ENCODE measurements at regions not wholly inside any gene's neighbourhood (a gene's known extent, or its start where the extent isn't known, plus 50 kb on each side); places are given as distances from the start of the nearest gene placed in this dataset.

DNA sequence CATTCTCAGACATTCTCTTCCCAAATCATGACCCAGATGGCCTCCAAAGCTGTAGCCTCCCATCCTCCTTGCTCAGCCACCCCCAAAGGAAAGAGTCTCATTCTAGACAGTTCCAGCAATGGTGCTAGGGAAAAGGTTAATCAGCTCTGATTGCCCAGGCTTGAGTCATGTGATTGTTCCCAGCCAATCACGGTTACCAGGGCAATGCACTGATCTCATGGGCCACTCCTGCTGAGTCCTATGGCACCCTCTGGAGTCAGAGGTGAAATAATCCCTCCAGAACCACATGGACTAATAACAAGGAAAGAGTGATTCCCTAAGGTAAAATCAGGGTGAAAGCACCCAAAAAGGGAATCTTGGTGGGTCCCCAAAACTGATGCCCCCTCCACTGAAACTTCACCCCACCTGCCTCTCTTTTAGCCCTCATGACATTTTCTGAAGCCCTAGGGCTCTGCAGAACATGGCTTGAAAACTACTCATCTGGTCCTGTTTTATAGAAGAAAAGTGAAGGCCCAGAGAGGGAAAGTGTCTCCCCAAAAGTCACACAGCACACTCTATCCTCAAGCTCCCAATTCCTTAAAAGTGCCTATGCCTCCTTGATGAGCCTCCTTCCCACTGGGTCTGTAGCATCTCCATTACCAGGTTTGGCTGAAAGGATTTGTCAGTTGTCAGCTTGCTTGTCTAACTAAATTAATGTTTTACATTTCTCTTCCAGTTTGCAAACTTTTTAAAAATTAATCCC lies 203.7 kb downstream of the MN1 start:
- TF ChIP-seq PPARA (CRISPR knock-in tag; IDR thresholded peaks at IDR 0.05; ENCODE audit: borderline replicate concordance) (no peak), ISL1 (CRISPR knock-in tag; IDR thresholded peaks at IDR 0.05) (no peak), ARNTL (CRISPR knock-in tag; IDR thresholded peaks at IDR 0.05; ENCODE audit: borderline replicate concordance, low read depth) (no peak), TOX (CRISPR knock-in tag; IDR thresholded peaks at IDR 0.05; ENCODE audit: borderline replicate concordance) (no peak), RARB (CRISPR knock-in tag; IDR thresholded peaks at IDR 0.05) (no peak), ZFP3 (CRISPR knock-in tag; IDR thresholded peaks at IDR 0.05) (no peak)
- TF ChIP-seq, protein P1, sequence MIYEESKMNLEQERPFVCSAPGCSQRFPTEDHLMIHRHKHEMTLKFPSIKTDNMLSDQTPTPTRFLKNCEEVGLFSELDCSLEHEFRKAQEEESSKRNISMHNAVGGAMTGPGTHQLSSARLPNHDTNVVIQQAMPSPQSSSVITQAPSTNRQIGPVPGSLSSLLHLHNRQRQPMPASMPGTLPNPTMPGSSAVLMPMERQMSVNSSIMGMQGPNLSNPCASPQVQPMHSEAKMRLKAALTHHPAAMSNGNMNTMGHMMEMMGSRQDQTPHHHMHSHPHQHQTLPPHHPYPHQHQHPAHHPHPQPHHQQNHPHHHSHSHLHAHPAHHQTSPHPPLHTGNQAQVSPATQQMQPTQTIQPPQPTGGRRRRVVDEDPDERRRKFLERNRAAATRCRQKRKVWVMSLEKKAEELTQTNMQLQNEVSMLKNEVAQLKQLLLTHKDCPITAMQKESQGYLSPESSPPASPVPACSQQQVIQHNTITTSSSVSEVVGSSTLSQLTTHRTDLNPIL (CRISPR knock-in tag; IDR thresholded peaks at IDR 0.05; ENCODE audit: low read depth) = no peak
- TF ChIP-seq, protein P2, sequence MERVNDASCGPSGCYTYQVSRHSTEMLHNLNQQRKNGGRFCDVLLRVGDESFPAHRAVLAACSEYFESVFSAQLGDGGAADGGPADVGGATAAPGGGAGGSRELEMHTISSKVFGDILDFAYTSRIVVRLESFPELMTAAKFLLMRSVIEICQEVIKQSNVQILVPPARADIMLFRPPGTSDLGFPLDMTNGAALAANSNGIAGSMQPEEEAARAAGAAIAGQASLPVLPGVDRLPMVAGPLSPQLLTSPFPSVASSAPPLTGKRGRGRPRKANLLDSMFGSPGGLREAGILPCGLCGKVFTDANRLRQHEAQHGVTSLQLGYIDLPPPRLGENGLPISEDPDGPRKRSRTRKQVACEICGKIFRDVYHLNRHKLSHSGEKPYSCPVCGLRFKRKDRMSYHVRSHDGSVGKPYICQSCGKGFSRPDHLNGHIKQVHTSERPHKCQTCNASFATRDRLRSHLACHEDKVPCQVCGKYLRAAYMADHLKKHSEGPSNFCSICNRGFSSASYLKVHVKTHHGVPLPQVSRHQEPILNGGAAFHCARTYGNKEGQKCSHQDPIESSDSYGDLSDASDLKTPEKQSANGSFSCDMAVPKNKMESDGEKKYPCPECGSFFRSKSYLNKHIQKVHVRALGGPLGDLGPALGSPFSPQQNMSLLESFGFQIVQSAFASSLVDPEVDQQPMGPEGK (CRISPR knock-in tag; IDR thresholded peaks at IDR 0.05; ENCODE audit: borderline replicate concordance) = no peak
- TF ChIP-seq, protein P3, sequence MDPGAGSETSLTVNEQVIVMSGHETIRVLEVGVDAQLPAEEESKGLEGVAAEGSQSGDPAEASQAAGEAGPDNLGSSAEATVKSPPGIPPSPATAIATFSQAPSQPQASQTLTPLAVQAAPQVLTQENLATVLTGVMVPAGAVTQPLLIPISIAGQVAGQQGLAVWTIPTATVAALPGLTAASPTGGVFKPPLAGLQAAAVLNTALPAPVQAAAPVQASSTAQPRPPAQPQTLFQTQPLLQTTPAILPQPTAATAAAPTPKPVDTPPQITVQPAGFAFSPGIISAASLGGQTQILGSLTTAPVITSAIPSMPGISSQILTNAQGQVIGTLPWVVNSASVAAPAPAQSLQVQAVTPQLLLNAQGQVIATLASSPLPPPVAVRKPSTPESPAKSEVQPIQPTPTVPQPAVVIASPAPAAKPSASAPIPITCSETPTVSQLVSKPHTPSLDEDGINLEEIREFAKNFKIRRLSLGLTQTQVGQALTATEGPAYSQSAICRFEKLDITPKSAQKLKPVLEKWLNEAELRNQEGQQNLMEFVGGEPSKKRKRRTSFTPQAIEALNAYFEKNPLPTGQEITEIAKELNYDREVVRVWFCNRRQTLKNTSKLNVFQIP (CRISPR knock-in tag; IDR thresholded peaks at IDR 0.05; ENCODE audit: borderline replicate concordance, low read depth) = no peak
- TF ChIP-seq, protein P4, sequence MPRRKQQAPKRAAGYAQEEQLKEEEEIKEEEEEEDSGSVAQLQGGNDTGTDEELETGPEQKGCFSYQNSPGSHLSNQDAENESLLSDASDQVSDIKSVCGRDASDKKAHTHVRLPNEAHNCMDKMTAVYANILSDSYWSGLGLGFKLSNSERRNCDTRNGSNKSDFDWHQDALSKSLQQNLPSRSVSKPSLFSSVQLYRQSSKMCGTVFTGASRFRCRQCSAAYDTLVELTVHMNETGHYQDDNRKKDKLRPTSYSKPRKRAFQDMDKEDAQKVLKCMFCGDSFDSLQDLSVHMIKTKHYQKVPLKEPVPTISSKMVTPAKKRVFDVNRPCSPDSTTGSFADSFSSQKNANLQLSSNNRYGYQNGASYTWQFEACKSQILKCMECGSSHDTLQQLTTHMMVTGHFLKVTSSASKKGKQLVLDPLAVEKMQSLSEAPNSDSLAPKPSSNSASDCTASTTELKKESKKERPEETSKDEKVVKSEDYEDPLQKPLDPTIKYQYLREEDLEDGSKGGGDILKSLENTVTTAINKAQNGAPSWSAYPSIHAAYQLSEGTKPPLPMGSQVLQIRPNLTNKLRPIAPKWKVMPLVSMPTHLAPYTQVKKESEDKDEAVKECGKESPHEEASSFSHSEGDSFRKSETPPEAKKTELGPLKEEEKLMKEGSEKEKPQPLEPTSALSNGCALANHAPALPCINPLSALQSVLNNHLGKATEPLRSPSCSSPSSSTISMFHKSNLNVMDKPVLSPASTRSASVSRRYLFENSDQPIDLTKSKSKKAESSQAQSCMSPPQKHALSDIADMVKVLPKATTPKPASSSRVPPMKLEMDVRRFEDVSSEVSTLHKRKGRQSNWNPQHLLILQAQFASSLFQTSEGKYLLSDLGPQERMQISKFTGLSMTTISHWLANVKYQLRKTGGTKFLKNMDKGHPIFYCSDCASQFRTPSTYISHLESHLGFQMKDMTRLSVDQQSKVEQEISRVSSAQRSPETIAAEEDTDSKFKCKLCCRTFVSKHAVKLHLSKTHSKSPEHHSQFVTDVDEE (CRISPR knock-in tag; IDR thresholded peaks at IDR 0.05) = no peak
